ENCODE measurements at regions not wholly inside any gene's neighbourhood (a gene's known extent, or its start where the extent isn't known, plus 50 kb on each side); places are given as distances from the start of the nearest gene placed in this dataset.

DNA sequence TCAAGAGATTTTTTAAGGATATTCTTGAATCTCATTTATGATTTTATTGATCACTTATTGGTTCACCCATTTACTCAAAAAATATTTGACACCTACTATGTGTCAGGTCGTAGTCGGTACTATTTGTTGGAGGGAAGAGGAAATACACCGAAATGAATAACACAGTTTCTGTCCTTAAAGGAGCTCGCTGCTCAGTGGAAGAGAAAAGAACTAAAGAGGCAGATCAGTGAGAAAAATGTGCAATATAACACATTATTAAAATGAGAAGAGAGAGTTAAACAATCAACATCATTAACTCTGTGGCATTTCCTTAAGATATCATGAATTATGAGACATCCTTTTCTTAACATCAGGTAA lies 56.1 kb upstream of the ADAMTS9 start:
- TF ChIP-seq POLR2A (IDR thresholded peaks at IDR 0.05; ENCODE audit: low read length) (no peak), GATA1 (IDR thresholded peaks at IDR 0.05; ENCODE audit: low read depth, low read length) (no peak)
- DNase-seq = no peak

GRCh38 chr3:64743156-64743886 lies 55.5 kb upstream of the ADAMTS9 start:
- TF ChIP-seq POLR2A (IDR thresholded peaks at IDR 0.05; ENCODE audit: low read length) (no peak), GATA1 (IDR thresholded peaks at IDR 0.05; ENCODE audit: low read depth, low read length) (no peak)
- no peak for DNase-seq

GRCh38 chr3:64741341-64741740 lies 53.5 kb upstream of the ADAMTS9 start:
- no peak for TF ChIP-seq GATA1 (IDR thresholded peaks at IDR 0.05; ENCODE audit: low read depth, low read length)
- no peak for DNase-seq

- peak in 1 of 2 experiments; percentile 1 for DNase-seq
- TF ChIP-seq POLR2A (IDR thresholded peaks at IDR 0.05; ENCODE audit: low read length) = no peak
- TF ChIP-seq GATA1 (IDR thresholded peaks at IDR 0.05; ENCODE audit: low read depth, low read length) = no peak
Measured at GRCh38 chr3:64739971-64740631, 52.3 kb upstream of the ADAMTS9 start.
